ENCODE measurements at regions not wholly inside any gene's neighbourhood (a gene's known extent, or its start where the extent isn't known, plus 50 kb on each side); places are given as distances from the start of the nearest gene placed in this dataset.

GRCh38 chr5:93821891-93822415 lies 80.6 kb upstream of the POU5F2 start:
- Histone ChIP-seq H3K27me3 (no peaks in the 10 kb centered on the region), H3K36me3 (no peaks in the 10 kb centered on the region), H3K4me3 (no peak overlapping the region), H3K9me3 (no peaks in the 10 kb centered on the region), H3K27ac (no peak overlapping the region), H3K4me1 (no peaks in the 10 kb centered on the region)
- intact Hi-C loops (cut with DNase I; ENCODE audit: low total_unique reads): no loop called here
- TF ChIP-seq POLR2A (IDR thresholded peaks at IDR 0.05) (no peak), POLR2AphosphoS5 (IDR thresholded peaks at IDR 0.05) (no peak)
- TF ChIP-seq, protein P1, sequence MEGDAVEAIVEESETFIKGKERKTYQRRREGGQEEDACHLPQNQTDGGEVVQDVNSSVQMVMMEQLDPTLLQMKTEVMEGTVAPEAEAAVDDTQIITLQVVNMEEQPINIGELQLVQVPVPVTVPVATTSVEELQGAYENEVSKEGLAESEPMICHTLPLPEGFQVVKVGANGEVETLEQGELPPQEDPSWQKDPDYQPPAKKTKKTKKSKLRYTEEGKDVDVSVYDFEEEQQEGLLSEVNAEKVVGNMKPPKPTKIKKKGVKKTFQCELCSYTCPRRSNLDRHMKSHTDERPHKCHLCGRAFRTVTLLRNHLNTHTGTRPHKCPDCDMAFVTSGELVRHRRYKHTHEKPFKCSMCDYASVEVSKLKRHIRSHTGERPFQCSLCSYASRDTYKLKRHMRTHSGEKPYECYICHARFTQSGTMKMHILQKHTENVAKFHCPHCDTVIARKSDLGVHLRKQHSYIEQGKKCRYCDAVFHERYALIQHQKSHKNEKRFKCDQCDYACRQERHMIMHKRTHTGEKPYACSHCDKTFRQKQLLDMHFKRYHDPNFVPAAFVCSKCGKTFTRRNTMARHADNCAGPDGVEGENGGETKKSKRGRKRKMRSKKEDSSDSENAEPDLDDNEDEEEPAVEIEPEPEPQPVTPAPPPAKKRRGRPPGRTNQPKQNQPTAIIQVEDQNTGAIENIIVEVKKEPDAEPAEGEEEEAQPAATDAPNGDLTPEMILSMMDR (IDR thresholded peaks at IDR 0.05): no peak
- no peak for DNase-seq (ENCODE audit: low spot score in 2 of 2)

- Histone ChIP-seq H3K27me3 (no peaks in the 10 kb centered on the region), H3K36me3 (no peaks in the 10 kb centered on the region), H3K27ac (no peak overlapping the region), H3K4me3 (no peak overlapping the region), H3K9me3 (no peaks in the 10 kb centered on the region), H3K4me1 (no peaks in the 10 kb centered on the region)
- intact Hi-C loops (cut with DNase I; ENCODE audit: low total_unique reads): no loop called here
- TF ChIP-seq POLR2A (IDR thresholded peaks at IDR 0.05) (no peak), POLR2AphosphoS5 (IDR thresholded peaks at IDR 0.05) (no peak)
- TF ChIP-seq, protein P1 (IDR thresholded peaks at IDR 0.05): no peak
- no peak for DNase-seq (ENCODE audit: low spot score in 2 of 2)
Observed at GRCh38 chr5:93819668-93820067, 78.3 kb upstream of the POU5F2 start.

DNA sequence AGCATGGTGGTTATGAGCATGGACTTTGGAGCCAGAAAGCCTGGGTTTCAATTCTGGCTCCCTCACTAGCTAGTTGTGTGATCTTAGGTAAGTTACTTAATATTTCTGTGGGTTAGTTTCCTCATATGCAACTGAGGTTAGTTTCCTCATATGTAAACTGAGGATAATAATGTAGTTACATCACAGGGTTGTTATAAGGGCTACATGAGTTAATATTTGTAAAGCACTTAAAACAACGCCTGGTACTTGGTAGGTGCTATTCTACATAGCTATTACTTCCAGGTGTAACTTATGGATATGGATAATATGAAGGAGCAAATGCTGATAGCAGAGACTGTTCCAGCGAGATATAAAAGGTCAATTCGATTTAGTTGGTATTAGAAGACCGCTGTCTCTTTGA lies 69.4 kb upstream of the POU5F2 start:
- intact Hi-C loops (cut with DNase I; ENCODE audit: low total_unique reads): no loop called here
- TF ChIP-seq POLR2AphosphoS5 (IDR thresholded peaks at IDR 0.05): no peak
- TF ChIP-seq, protein P1 (IDR thresholded peaks at IDR 0.05): no peak
- no peaks in the 10 kb centered on the region for H3K36me3 ChIP-seq
- DNase-seq (ENCODE audit: low spot score in 2 of 2): no peak
- H3K4me1 ChIP-seq: no peaks in the 10 kb centered on the region
- H3K27me3 ChIP-seq: no peaks in the 10 kb centered on the region
- H3K9me3 ChIP-seq: no peaks in the 10 kb centered on the region
- no peak overlapping the region for H3K4me3 ChIP-seq
- no peak overlapping the region for H3K27ac ChIP-seq

DNA sequence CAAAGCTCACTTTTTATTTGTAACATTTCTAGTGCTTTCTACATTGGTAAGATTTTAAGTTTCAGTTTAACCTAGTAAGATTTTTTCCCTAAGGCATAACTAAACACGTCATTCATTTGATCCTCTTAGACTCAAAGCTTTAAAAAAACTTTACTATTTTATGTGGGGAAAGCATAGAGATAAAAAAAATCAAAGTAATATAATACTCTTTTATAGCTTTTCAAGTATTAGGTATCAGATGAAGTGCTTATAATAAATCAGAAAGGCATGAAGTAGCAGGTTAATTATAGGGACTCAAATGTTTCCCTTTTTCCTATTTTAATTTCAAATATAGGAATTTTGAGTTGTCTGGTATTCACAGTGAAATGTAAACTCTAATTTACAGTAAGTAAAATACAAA lies 68.0 kb upstream of the POU5F2 start:
- no peak for DNase-seq (ENCODE audit: low spot score in 2 of 2)
- Histone ChIP-seq H3K4me1 (no peaks in the 10 kb centered on the region), H3K4me3 (no peak overlapping the region), H3K27me3 (no peaks in the 10 kb centered on the region), H3K36me3 (no peaks in the 10 kb centered on the region), H3K27ac (no peak overlapping the region), H3K9me3 (no peaks in the 10 kb centered on the region)
- intact Hi-C loops (cut with DNase I; ENCODE audit: low total_unique reads): no loop called here
- TF ChIP-seq POLR2A (IDR thresholded peaks at IDR 0.05) (no peak), POLR2AphosphoS5 (IDR thresholded peaks at IDR 0.05) (no peak)
- TF ChIP-seq, protein P1 (IDR thresholded peaks at IDR 0.05): no peak

DNA sequence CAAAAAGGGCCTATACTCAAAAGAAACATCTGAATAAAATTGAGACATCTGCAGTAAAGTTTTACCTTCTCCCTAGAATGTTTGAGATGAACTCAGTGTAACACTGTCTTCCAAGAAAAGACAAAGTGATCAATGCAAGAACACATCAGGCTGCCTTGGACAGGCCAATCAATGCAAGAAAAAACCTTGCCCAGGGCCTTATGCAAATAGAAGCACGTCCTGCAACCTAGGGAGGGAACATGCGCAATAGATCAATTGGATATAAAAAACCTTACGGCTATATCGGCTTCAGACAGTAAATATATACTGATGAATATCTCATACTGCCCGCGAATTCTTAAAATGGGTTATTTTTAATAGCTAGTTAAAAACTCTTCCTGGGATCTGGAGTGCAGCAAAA lies 66.4 kb upstream of the POU5F2 start:
- no peak for DNase-seq (ENCODE audit: low spot score in 2 of 2)
- H3K9me3 ChIP-seq: no peaks in the 10 kb centered on the region
- intact Hi-C loops (cut with DNase I; ENCODE audit: low total_unique reads): no loop called here
- TF ChIP-seq, protein P1 (IDR thresholded peaks at IDR 0.05): no peak
- TF ChIP-seq POLR2AphosphoS5 (IDR thresholded peaks at IDR 0.05) (no peak), POLR2A (IDR thresholded peaks at IDR 0.05) (no peak)
- no peak overlapping the region for H3K27ac ChIP-seq
- H3K4me1 ChIP-seq: no peaks in the 10 kb centered on the region
- H3K36me3 ChIP-seq: no peaks in the 10 kb centered on the region
- no peak overlapping the region for H3K4me3 ChIP-seq
- no peaks in the 10 kb centered on the region for H3K27me3 ChIP-seq
